ENCODE measurements at regions not wholly inside any gene's neighbourhood (a gene's known extent, or its start where the extent isn't known, plus 50 kb on each side); places are given as distances from the start of the nearest gene placed in this dataset.

- no peak for DNase-seq
Observed at GRCh38 chr3:90253131-90253530, 1145.7 kb downstream of the EPHA3 start.

GRCh38 chr3:90261481-90262433, 1154.3 kb downstream of the EPHA3 start:
- no peak for DNase-seq
